Astrocyte of the hippocampus (primary cell): ENCODE measurements at regions not wholly inside any gene's neighbourhood (a gene's known extent, or its start where the extent isn't known, plus 50 kb on each side); places are given as distances from the start of the nearest gene placed in this dataset.
A peak's percentile ranks its signal among the peaks of the same experiment; 100 is the strongest.
"Not testable (repeated sequence)": the region's sequence is repeated elsewhere in the genome, so short reads cannot be mapped to it uniquely, and the experiment has no call there.

ENCODE experiments used
- DNase-seq: peaks from one replicate; pipeline ENCODE4 v3.0.0; 2011; ENCODE audit warnings: low read depth, low spot score

- DNase-seq, result no peak
These were observed 107.4 kb upstream of the BARHL2 start for GRCh38 chr1:90824551-90824950.

- no peak for DNase-seq
These were observed 106.6 kb upstream of the BARHL2 start for GRCh38 chr1:90823686-90824085.

DNA sequence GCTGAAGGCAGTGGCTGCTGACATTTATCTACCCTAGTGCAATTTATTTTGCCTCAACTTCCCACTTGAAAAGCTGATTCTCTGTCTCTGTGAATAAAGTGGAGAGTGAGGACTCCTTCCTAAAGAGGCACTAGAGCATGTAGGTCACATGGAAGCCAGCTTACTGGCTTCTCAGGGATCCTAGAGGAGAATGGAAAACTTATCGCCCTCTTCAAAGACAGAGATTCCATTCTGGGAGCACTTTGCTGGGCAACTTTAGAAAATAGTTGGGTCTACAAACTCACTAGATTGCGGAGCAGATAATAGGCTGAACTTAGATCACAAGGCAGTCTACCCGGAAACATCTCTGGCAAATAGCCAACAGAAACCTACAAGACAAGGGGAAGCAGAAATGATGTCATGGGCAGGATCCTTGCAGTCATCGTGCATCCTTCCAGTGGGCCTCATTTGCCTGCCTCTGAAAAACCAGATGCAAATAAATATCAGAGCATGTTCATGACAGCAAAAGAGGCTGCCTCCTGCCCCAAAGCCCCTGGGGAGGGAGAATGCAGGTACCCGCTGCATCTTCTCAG is 104.8 kb upstream of the BARHL2 start:
- DNase-seq, result no peak

DNA sequence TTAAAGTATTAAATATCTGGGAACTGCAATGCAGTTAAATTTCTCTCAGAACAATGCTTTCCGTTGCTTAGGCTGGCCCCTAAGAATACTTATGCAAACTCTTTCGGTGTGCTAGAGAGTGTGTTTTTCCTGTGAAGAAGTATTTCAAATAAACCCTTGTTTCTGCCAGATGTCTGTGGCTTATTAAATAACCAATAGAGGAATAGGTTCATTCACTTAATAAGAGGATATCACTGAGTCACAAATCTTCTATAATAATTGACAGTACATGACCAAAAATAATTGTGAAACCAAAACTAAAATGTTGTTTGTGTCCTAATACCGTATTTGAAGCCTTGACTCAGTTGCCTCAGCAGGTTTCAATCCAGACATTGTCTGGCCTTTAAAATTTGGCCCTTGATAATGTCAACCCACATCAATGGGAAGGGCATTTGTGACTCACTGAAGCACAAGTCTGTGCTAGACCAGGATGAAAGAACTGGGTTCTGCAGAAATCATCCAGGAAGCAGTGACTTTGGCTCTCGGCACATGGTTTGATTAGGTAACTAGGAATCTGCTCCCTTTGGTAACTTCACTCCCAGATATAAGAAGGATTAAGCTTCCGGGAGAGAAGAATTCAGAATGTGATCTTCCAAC is 104.2 kb upstream of the BARHL2 start:
- no peak for DNase-seq

GRCh38 chr1:90820745-90821144 is 103.6 kb upstream of the BARHL2 start:
- no peak for DNase-seq

DNA sequence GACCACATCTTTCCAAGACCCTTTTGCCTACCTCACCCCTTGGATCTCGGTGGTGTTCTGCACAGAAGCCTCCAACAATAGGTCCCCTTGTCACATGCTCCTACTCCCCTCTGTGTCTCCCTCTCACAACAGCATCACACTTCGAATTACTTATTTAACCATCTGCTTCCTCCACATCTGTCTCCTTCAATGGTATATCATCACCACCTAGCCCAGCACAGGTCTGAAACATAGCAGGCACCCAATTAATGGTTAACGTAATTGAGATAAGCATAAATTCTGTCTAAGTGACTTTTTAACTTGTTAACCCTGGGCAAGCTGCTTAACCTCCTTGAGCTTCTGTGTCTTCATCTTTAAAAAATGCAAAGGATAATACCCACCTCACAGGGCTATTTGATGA is 100.3 kb upstream of the BARHL2 start:
- no peak for DNase-seq

- DNase-seq, result not testable (repeated sequence)
These were observed 95.1 kb upstream of the BARHL2 start for GRCh38 chr1:90812237-90812636.

DNA sequence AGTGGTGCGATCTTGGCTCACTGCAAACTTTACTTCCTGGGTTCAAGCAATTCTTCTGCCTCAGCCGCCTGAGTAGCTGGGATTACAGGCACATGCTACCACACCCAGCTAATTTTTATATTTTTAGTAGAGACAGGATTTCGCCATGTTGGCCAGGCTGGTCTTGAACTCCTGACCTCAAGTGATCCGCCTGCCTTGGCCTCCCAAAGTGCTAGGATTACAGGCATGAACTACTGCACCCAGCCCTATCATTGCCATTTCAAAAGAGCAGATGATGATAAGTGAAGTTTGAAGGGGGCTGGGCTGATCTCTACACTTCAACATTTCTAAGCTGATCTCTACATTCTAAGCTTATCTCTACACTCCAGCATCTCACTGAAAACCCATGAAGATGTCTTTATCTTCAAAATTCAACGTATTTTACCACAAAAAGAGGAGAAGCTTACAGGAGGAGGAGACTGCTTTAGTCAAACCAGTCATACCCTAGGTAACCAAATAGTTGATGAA is 94.4 kb upstream of the BARHL2 start:
- DNase-seq, result not testable (repeated sequence)

GRCh38 chr1:90810681-90811080 is 93.6 kb upstream of the BARHL2 start:
- no peak for DNase-seq

DNA sequence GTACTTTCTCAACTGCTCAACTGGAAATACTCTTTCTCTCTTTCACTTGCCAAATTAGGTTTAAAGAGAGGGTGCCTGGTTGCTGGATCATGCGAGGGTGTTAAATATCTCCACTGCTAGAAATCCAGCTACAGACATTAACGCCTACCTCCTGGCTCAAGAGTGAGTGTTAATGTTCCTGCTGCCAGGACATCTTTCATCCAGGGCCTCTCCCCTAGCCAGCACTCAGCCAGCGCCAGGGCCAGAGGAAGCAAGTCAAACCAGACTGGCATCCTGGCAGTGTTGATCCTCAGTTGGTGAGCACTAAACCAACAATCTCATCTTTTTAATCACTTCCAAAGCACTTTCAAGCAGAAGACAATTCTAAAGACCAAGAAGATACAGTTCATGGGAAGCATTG is 92.9 kb upstream of the BARHL2 start:
- no peak for DNase-seq

GRCh38 chr1:90809093-90809492 is 92.0 kb upstream of the BARHL2 start:
- DNase-seq, result peak; percentile 11

- no peak for DNase-seq
These were observed 90.2 kb upstream of the BARHL2 start for GRCh38 chr1:90807329-90807728.

- no peak for DNase-seq
These were observed 85.5 kb upstream of the BARHL2 start for GRCh38 chr1:90802622-90803021.

DNA sequence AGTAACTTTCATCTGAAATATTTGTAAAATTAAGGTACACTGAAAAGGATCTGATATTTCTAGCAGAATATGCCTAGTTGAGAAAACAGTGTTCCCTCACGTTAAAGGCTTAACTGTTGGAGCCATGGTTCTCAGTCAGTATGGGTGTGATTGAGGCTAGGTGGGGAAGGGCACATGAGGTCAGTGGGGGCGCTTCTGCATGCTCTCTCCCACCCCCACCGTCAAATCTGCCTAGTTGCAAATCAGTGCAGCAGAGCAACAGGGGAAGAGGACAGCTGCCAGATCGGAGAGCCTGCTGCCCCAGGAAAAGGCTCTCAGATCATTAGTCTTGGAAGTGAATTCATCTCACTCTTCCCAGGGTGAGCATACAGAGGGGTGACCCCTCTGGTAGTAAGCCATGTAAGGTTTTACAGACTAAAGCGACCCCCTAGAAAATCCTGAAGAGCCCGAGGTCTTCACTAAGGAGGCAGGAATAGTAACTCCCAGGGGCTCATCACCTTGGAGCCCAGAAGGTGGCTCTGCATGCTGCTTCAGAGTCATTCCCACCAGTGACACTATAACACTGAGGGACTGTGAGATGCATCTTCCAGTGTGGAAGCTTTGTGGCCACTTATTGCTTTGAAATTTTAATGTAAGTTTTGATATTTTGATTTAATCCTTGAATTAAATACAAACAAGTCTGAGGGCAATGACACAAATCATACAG is 83.1 kb upstream of the BARHL2 start:
- DNase-seq, result no peak

DNA sequence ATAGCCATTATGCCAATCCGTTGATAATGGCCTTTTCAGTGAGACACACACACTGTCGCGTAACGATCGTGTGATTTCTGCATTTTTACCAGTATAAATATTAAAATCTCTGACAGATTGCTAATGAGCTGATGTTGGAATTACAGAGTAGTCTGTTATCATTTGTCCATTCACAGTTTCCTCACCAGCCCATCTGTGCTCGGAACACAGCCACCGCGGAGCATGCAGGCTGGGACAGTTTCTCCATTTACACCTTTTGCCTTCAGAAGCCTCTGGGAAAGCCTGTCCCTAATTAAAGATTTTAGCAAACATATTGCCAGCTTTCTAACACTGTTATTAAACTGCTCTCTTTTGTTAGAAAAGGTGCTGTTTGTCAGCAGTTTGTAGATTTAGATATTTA is 82.2 kb upstream of the BARHL2 start:
- DNase-seq, result no peak

DNA sequence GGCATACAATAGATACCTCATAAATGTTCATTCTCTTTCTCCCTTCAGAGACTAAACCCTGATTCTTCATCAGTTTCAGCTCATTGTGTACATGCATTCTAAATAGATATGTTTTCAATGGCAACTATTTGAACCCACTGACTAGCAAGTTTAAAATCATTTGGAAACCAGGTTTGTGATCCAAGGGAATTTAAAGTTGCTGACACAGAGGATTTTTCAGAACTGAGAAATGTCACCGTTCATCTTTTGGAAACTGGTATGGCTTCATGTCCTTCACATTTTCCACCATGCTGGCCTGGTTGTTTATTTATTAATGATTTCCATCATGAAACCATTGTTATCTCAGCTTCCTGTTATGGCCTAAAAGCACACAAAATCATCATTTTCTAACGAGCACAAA is 81.8 kb upstream of the BARHL2 start:
- no peak for DNase-seq

GRCh38 chr1:90798344-90798743 is 81.2 kb upstream of the BARHL2 start:
- no peak for DNase-seq

DNA sequence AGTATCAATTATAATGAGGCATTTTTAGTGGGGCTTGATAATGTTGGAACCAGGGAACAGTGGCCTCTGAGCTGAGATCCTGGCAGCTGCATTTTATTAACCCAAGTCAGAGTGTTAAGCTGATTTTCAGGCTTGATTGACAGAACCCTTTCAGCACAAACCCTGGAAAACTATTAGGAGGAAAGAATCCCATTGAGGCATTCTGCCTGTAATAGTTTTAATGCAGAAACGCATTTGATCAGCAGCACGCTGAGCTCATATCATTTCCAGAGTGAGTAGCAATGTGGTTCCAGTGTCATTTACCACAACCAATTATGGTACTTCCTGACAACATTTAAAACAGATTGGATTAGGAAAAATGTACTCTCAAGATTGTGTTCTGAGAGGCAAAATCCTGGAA is 78.3 kb upstream of the BARHL2 start:
- DNase-seq, result no peak

DNA sequence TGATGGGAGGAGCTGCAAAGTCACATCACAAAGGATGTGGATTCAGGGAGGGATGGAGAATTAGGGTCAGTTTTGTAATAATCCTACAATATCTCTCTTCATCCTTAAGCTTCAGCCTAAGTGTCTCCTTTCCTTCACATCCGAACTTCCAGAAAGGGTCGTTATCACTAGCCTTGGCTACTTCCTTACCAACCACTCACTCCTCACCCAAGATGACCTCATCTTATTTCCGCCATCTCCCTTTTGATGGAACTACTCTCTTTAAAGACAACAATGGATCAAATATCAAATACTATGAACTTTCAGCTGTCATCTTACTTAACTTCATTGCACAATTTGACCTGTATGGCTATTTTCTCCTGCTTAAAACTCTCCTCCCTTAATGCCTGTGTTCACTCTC is 69.6 kb upstream of the BARHL2 start:
- DNase-seq, result no peak

GRCh38 chr1:90784186-90784847 is 67.2 kb upstream of the BARHL2 start:
- no peak for DNase-seq

DNA sequence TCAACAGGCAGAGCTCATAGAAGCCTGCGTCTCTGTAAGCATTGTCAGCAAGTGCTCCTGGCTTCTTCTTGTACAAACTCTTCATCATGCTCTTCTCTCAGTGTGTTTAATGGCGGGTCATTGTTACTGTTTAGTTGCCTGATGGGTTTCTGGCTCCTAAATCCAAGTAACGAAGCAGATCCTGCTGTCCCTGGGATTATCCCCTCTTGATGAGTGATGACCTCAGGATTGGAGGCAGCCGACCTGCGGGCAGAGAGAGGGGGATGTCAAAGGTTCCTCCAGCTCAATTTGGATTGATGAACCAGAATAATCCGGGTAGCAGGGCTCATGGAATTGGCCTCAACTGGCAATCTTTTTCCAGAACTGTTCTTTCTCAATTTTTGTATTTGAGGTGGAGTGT is 66.1 kb upstream of the BARHL2 start:
- DNase-seq, result no peak

DNA sequence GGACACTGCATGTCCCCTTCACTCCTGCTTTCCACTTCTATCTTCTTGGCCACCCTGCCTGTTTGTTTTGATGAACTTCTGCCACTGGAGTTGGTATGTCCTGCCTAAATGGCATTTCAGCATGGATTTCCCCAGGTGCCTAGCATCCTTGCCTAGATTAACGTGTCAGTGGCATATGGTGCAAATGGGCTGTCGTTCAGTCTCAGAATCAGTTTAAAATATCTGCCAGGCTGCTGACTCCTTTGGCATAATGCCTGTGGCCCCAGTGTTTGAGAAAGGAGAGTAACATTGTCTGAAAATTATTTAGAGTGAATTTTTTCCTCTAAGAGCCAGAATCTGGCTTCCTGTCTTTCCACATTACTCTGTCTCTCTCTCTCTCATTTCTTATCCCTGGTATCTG is 64.9 kb upstream of the BARHL2 start:
- DNase-seq, result no peak

DNA sequence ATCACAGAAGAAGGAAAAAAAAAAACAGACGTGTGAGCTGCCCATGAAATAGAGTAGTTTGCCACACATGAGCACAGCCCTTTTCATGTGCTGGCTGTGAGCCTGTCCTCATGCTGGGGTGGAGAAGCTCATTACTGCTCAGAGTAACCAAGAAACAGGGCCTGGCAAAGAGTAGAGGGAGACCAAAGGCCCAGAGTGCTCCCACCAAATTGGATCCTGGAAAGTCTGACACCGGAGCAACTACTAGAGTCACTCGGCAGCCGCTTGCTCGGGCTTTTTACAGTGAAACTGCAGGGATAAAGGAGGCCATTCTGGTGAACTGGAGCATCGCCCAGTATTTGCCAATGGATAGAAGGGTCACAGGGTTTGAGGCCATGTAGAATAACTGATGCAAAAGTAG is 64.4 kb upstream of the BARHL2 start:
- DNase-seq, result no peak
